22Rv1 (cell line): ENCODE measurements at regions not wholly inside any gene's neighbourhood (a gene's known extent, or its start where the extent isn't known, plus 50 kb on each side); places are given as distances from the start of the nearest gene placed in this dataset.

Source experiments
- H3K27ac ChIP-seq: fragments of 450-650 bp; 2 replicates; pipeline ENCODE4 v1.5.1; 2017
- CTCF ChIP-seq: fragments of 450-650 bp; IDR thresholded peaks from 2 replicates; pipeline ENCODE4 v1.5.1; 2017; ENCODE audit warnings: mild to moderate bottlenecking
- ZFX ChIP-seq: fragments of 450-650 bp; IDR thresholded peaks from 2 replicates; pipeline ENCODE4 v1.6.1; 2017; ENCODE audit warnings: antibody characterized with exemption, borderline replicate concordance

DNA sequence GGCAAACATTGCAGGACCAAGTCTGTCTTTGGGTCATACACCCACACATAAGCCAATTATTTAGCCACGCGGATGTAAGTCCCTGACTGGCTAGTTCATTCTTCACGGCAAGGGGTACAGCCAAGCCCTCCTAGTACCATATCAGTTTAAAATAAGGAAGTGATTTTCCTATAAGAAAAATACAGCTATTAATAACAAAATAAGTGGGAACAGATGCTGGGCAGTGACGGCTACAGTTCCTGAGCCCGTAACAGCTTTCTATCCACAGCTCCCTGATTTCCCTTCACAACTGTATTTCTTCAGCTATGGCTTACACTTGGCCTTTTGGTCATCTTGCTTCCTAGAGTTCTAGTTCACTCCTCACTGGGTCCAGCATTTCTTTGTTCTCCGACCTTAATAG, 542.4 kb upstream of the C16orf82 start:
- no peak overlapping the region for H3K27ac ChIP-seq
- TF ChIP-seq CTCF = no peak
- no peak for TF ChIP-seq ZFX

DNA sequence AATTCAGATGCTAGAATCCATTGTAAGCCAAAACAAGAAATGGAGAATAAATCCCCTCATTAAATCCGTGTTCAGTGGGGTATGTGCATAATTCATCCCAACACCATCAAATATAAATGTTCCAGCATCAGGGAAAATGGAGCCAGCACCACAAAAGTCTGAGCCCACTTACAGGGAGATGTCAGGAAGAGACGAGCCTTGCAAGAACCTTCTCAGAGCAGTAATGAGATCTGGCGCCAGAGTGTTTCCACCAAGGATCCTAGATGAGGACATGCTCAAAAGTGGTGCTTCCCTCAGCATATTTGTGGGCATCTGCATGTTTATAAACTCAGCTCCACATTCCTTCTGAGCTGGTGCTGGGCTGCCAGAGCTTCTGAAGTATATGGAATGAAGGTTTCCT, 541.9 kb upstream of the C16orf82 start:
- TF ChIP-seq CTCF (no peak), ZFX (no peak)
- H3K27ac ChIP-seq = no peak overlapping the region

- H3K27ac ChIP-seq = no peak overlapping the region
- no peak for TF ChIP-seq CTCF
- TF ChIP-seq ZFX = no peak
Observed at GRCh38 chr16:26525856-26526255, 540.9 kb upstream of the C16orf82 start.

GRCh38 chr16:26526633-26527032, 540.1 kb upstream of the C16orf82 start:
- no peak for TF ChIP-seq CTCF
- TF ChIP-seq ZFX = no peak
- H3K27ac ChIP-seq = no peak overlapping the region

DNA sequence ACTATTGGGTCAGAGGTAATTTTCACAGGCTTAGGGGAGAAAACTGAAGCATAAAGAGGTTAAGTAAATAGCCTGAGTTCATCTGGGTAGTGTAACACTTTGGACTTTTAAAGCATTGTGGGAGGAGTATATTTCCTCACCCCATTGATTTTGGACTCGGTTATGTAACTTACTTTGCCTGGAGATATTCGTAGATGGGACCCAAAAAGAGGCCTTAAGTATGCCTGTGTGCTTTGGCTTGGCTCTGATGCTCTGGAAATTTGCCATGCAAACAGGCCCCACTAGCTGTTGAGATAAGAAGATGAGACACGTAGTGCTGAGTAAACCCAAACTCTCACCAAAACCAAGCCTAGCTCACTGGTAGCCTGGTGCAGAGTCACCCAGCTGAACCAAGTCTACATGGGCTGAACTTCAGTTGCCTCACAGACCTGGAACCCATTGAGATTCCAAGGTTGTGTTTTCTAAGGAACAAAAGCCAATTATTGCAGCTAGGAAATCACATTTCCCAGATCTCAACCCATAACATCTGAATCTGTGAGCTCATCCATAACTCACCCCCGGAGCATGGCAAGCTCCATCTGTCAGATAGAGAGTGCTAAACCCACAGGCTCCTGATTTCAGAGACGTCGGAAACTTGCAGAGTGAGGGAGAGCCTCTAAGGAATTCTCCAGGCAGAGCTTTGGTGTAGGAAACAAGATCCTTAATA, 536.0 kb upstream of the C16orf82 start:
- TF ChIP-seq CTCF (no peak), ZFX (no peak)
- H3K27ac ChIP-seq = no peak overlapping the region

- no peak for TF ChIP-seq ZFX
- no peak for TF ChIP-seq CTCF
- H3K27ac ChIP-seq = no peak overlapping the region
Observed at GRCh38 chr16:26531290-26531730, 535.4 kb upstream of the C16orf82 start.

GRCh38 chr16:26532456-26532855, 534.3 kb upstream of the C16orf82 start:
- H3K27ac ChIP-seq = no peak overlapping the region
- TF ChIP-seq CTCF (no peak), ZFX (no peak)
